Activated CD4-positive, alpha-beta T cell treated with anti-CD3 and anti-CD28 coated beads, Interleukin-10, Interleukin-2, amounts not matched to agents 100 ng/mL and 50 ng/mL, durations not matched to agents 16 hours and 8 hours (primary cell): ENCODE measurements at regions not wholly inside any gene's neighbourhood (a gene's known extent, or its start where the extent isn't known, plus 50 kb on each side); places are given as distances from the start of the nearest gene placed in this dataset.

Source experiments
- DNase-seq: peaks from one replicate; pipeline ENCODE4 v3.0.0-alpha.2; 2020

DNA sequence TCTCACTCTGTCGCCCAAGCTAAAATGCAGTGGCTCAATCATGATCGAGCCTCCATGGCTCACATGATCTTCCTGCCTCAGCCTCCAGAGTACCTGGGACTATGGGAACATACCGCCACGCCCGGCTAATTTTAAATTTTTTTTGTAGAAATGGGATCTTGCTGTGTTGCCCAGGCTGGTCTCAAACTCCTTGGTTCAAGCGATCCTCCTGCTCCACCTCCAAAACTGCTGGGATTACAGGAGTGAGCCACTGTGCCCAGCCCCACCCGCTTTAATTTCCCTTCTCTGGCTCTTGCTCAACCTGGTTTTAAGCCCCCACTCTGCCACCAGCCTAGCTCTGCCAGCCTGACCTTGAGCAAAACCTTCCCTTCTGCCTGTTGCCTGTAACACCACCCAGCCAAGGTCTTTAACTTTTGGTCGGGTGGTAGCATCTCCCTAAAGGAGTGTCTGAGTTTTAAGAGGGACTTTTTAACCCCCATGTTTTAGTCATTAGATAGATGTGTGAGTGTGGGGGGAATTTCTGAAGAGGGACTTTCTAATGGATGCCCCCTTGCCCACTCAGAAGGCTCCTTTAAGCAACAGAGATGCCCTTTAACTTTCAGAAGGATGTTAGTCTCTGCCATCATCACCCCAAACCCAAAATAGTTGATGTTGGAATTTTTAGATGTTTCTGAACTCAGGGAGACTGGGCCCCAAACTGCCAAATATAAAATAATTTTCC is 71.8 kb upstream of the FOXP4 start:
- no peak for DNase-seq

DNA sequence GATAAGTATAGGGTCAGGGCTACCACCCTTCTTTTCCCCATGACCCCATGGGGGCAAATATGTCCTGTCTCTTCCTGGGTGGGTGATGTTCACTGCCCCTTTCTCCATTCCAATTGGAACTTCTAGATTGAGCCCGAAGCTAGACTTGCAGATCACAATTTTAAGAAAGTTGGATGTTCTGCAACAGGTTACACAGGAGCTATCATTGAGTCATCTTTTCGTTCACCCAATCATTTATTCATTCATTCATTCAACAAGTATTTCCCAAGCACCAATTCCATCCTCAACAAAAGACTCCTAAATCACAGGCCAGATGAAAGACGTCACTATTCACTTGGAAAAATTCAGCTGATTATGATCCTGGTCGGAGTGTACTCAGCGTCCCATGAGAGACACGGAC is 71.0 kb upstream of the FOXP4 start:
- DNase-seq: no peak

DNA sequence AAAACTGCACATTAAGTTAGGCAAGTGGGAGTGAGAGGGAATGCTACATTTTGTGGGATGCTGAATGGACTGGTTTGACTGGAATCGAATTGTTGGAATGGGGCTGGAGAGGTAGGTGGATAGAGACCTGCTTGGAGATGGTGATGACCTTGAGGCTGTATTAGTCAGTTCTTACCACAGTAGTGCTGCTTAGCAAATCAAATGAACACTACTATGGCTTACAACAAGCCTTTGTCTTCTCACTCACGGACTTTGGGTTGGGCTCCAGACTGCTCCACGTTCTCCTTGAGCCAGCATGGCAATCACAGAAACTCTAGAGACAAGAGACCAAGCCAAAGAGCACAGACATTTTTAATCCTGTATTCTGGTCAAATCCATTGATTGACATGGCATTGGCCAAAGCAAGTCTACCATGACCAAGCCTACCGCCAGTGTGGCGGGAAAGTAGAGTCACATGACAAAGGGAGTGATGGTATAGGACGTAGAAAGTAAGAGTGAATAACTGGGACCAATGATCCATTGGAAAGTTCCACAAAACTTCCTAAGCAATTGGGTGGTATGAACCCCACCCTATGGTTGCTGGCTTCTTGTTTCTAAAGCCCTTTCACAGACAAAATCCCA is 70.3 kb upstream of the FOXP4 start:
- DNase-seq: no peak

DNA sequence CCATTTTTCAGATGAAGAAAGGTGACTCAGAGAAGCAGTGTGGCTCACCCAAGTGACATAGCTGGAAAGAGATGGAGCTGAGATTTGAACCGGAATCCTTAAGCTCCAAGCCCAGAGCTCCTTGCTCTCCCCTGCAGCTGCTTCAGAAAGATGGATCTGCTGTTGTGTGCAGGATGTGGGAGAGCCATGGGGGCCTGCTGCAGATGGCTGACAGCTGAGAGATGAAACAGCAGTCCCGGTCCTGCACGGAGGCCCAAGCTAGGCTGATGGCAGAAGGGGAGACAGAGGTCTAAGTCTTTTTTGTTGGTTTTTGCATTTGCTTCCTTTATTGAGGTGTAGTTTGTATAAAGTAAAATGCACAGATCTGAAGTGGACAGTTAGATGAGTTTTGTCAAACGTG is 69.8 kb upstream of the FOXP4 start:
- DNase-seq: no peak

DNA sequence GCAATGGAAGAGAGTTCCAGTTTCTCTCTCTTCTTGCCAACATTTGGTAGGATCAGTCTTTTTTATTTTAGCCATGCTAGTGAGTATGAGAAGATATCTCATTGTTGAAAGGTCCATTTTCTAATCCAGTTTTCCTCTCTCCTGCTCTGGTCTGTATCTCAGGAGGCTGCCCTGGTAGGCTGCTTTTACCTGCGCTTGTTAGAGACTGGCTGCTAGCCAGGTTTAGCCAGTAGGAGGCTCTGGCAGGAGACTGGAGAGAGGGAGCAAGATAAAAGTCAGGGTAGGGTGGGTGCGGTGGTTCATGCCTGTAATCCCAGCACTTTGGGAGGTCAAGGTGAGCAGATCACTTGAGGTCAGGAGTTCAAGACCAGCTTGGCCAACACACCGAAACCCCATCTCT is 68.6 kb upstream of the FOXP4 start:
- no peak for DNase-seq

DNA sequence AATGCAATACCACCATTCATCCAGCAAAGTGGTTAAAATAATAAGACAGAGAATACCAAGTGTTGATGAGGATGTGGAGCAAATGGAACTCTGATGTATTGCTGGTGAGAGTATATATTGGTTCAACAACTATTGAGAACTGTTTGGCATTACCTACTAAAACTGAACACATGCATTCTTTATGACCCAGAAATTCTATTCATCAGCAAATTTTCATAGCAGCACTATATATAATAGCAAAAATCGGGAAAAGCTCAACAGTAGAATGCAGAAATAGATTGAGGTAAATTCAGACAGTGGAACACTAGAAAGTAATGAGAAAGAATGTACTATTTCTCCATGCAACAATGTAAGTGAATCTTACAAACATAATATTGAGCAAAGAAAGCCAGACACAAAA is 62.2 kb upstream of the FOXP4 start:
- DNase-seq: no peak

DNA sequence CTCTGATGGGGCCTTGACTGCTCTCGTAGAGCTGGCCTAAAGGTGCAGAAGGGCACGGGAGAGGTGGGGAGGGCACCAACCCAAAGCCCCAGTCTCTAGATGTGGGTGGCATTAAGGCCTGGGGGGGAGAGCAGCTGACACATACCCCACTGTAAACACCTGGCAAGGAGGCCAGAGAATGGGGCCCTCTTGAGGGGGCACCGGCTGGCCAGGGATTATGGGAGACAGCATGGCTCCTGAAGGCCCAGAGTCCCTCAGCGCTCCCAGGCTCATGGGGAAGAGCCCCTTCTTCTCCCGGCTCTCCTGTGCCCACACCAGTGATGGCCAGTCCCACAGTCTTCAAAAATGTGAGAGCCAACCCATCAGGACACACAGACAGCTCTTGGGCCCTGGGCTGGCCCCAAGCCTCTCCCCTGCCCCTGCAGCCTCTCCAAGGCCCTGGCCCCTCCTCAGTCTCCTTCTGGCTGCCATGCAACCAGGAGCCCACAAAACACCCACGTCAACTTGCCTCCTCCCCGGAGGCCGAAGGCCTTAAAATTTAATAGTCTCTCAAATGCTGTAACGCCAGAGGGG is 58.2 kb upstream of the FOXP4 start:
- DNase-seq: no peak

DNA sequence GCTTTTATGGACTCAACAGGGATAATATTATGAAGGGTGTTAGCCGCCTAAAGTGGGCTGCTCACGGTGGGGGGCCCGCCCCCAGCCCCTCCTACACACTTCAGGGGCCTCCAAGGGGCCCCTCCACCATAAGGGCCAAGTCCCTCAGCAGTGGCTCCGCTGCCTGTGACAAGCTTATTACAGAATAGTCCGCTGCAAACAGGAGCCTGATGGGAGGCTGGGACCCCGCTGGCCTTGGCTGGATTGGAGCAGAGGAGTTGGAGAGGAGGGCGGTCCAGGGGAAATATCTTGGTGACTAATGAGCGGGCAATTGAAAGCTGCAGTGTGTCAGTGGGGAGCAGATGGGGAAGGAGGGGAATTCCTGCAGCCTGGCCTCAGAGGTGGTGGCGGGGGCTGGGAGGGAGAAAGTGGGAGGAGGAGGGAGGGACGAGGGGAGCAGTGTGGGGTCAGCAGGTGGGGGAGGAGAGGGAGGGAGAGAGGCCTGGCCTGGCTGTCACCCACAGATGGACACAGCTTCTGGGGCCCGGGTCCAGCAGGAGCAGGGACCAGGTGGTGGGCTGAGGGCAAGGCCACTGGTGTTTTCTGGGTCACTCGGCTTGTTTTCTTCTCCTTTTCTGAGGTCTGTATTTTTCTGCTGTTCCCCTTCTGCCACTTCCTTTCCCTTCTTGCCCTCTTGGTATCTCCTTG is 57.6 kb upstream of the FOXP4 start:
- no peak for DNase-seq

DNA sequence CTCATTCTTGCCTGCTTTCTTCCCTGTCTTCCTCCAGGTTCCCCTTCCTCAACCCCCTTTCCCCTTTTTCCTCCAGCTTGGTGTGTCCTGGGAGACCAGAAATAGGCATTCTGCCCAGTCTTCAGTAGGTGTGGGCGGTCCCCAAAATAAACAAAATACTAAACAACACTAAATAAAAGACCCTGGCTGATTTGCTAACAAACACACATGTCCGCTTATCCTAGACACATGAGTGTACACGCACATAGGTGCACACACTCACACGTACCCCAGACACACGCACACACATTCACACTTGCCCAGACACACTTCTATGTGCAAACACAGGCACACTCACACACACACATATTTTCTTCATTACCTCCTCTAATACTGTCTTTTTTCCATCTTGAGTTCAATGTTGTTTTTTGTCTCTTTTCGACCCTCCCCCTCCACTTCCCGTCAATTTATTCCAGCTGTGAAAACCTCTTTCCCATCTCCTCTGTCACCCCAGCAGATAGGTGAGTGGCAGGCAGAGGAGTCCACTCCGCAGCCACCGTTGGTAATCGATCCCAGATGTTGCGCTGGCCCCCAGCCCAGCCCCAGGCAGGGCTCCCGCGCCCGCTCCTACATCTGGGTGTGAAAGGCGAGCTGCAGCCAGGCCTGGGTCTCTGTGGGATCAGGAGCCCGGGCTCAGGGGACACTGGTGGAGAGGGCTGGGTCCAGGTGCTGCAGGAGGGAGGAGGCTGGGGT is 56.9 kb upstream of the FOXP4 start:
- no peak for DNase-seq

DNA sequence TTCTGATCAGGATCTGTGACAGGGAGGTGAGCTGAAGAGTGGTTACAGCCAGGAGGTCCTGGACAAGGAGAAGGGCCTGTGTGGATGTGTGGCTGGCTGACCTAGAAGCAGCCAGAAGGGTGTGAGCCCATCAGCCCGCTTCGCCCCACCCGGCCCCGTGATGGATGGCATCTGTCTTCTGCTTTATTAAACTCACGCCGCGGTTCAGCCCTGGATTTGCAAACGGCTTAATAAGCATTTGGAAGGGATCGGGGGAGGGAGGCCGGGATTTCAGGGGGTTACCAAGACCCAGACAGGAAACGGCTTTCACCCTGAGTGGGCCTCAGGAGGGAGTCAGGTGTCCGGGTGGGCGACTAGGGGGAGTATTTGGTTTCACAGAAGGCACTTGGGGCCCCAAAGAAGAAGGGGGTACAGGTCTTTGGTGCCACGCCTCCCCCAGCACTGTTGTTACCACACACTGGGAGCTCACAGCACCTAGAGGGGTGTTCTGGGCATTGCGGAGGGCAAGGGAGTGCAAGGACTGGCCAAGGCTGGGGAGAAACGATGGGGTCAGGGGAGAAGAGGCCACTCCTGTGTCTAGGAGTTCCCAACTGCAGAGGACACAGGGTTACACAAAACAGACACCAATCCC is 53.8 kb upstream of the FOXP4 start:
- no peak for DNase-seq

DNA sequence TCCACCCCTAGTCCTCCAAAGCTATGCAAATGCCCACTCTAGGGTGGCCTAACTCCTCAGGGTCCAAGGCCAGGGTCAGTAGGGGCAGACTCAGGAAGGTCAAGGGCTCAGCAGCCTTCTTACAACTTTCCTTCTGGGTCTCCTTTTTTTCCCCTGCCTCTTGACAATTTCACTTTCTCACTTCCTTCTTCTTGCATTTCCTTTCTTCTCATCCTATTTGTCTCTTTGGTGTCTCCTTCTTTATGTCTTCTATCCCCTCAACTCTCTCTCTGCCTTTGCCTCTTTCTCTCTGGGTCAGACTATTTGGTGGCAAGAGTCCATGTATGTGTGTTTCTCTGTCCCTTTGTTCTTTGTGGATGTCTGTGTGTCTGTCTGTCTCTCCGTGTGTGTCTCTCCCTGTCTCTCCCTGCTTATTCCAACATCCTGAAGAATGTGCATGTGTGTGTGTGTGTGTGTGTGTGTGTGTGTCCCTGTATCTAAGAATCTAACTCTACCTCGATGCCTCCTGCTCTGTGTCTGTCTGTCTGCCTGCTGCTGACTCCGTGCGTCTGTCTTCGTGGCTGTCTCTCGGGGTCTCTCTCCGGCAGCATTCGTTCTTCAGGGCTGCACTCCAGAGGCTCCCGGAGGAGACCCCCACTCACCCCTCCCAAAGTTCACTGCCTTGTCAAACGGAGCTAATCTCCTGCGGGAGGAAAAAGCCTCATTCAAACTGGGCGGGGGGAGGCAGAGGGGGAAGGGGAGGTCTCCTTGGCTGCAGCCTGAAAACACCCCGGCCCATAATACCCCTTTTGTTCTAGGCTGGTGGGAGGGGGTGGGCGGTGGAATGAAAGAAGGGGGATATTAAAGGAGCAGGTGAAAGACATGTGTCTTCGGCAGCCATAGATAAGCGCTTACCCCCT is 51.7 kb upstream of the FOXP4 start:
- no peak for DNase-seq
